ENCODE measurements at regions not wholly inside any gene's neighbourhood (a gene's known extent, or its start where the extent isn't known, plus 50 kb on each side); places are given as distances from the start of the nearest gene placed in this dataset.

DNA sequence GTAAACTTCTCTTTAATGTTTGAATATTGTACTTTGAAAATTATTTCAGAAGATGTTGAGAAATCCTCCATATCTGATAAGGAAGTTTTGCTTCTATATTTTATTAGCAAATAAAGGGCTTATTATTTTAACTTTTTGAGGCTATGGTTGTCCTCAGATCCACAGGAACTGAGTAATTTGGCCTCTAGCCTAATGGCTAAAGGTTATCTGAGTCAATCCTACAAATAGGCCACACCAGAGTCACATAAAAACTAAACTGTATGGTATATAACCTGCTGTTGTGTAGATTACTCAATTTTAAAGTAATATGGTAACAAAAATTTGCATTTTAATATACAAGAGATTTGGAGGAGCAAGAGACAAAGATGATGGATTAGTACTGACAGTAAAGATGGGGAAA, 549.2 kb upstream of the GRAMD2B start:
- no peaks in the 10 kb centered on the region for H3K9me3 ChIP-seq (replicated peaks; ENCODE audit: control insufficient read depth, insufficient read depth, low read length)
- intact Hi-C loops (cut with micrococcal nuclease; ENCODE audit: unreplicated experiment) (no loop called here), in situ Hi-C loops (cut with MboI) (no loop called here)
- H3K36me3 ChIP-seq (ENCODE audit: control insufficient read depth in 2 of 2, insufficient read depth in 2 of 2, low read length in 1 of 2) = no peaks in the 10 kb centered on the region
- no peak overlapping the region for H2AFZ ChIP-seq (ENCODE audit: control insufficient read depth, low read depth, low read length)
- no peaks in the 10 kb centered on the region for H4K20me1 ChIP-seq (ENCODE audit: control insufficient read depth, insufficient read depth)
- no peak overlapping the region for H3K9ac ChIP-seq (ENCODE audit: control insufficient read depth, insufficient read depth, low read length)
- RAD21 ChIA-PET (ENCODE audit: unreplicated experiment) = no interaction called here
- H3K4me1 ChIP-seq (ENCODE audit: control insufficient read depth, insufficient read depth, low read length) = no peaks in the 10 kb centered on the region
- no peak overlapping the region for H3K4me3 ChIP-seq
- CTCF ChIA-PET = no interaction called here
- POLR2A ChIA-PET = no interaction called here
- ATAC-seq (no peak), FAIRE-seq (no peak), DNase-seq (ENCODE audit: low read depth, low spot score) (no peak)
- no peaks in the 10 kb centered on the region for H3K27me3 ChIP-seq (replicated peaks in 1 of 2; ENCODE audit: control insufficient read depth in 2 of 2, insufficient read depth in 2 of 2, low read length in 1 of 2)
- H3K4me2 ChIP-seq (ENCODE audit: control insufficient read depth, insufficient read depth) = no peak overlapping the region
- SMC1A ChIA-PET (ENCODE audit: uncharacterized antibody, unreplicated experiment) = no interaction called here
- no TSS peak for BruUV-seq (replicated peaks)
- H3K27ac ChIP-seq (ENCODE audit: control insufficient read depth, insufficient read depth) = no peak overlapping the region
- no peaks in the 10 kb centered on the region for H3K79me2 ChIP-seq (ENCODE audit: control insufficient read depth, insufficient read depth, low read length)
- no peak for TF ChIP-seq RCOR1 (conservative IDR thresholded peaks at IDR 0.05; ENCODE audit: low read depth, low read length)

DNA sequence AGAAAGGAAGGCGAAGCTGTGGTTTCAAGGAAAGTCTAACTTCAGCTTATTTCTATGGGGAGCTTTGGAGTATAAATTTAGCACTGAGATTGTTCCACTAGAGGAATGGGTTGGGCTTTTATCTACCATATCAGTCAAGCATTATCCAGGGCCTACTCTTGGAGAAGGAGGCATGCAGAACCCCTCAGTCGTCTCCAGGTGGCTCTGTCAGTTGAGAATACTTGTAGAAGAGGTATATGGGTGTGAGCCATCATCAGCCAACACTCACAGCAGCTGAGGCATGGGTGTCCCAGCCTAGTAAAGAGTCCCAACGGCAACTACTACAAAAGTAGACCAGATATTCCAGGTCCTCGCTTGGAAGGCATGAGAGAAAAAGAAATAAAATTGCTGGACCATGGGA, 548.5 kb upstream of the GRAMD2B start:
- no peaks in the 10 kb centered on the region for H3K9me3 ChIP-seq (replicated peaks; ENCODE audit: control insufficient read depth, insufficient read depth, low read length)
- H3K9ac ChIP-seq (ENCODE audit: control insufficient read depth, insufficient read depth, low read length) = no peak overlapping the region
- DNase-seq (ENCODE audit: low read depth, low spot score) (no peak), FAIRE-seq (no peak), ATAC-seq (no peak)
- H2AFZ ChIP-seq (ENCODE audit: control insufficient read depth, low read depth, low read length) = no peak overlapping the region
- no peaks in the 10 kb centered on the region for H3K4me1 ChIP-seq (ENCODE audit: control insufficient read depth, insufficient read depth, low read length)
- RAD21 ChIA-PET (ENCODE audit: unreplicated experiment) = no interaction called here
- WGBS (ENCODE audit: insufficient coverage, insufficient replicate concordance, low lambda C conversion rate, missing lambda C conversion rate) = 0% methylated on average over 4 of the region's 4 CpGs
- no peak for TF ChIP-seq EP300 (IDR thresholded peaks at IDR 0.05; ENCODE audit: borderline replicate concordance in 1 of 2, control insufficient read depth in 1 of 2, low read depth in 2 of 2, low read length in 2 of 2)
- TF ChIP-seq, protein P1, sequence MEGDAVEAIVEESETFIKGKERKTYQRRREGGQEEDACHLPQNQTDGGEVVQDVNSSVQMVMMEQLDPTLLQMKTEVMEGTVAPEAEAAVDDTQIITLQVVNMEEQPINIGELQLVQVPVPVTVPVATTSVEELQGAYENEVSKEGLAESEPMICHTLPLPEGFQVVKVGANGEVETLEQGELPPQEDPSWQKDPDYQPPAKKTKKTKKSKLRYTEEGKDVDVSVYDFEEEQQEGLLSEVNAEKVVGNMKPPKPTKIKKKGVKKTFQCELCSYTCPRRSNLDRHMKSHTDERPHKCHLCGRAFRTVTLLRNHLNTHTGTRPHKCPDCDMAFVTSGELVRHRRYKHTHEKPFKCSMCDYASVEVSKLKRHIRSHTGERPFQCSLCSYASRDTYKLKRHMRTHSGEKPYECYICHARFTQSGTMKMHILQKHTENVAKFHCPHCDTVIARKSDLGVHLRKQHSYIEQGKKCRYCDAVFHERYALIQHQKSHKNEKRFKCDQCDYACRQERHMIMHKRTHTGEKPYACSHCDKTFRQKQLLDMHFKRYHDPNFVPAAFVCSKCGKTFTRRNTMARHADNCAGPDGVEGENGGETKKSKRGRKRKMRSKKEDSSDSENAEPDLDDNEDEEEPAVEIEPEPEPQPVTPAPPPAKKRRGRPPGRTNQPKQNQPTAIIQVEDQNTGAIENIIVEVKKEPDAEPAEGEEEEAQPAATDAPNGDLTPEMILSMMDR (IDR thresholded peaks at IDR 0.05 in 2 of 3, conservative IDR thresholded peaks at IDR 0.05 in 1 of 3; ENCODE audit: control insufficient read depth in 2 of 3, extremely low read depth in 1 of 3, insufficient read depth in 1 of 3, low read depth in 3 of 3, low read length in 3 of 3) = peak in 1 of 3 experiments; percentile 6; a peak in 1 of 6 replicates
- TF ChIP-seq GABPA (IDR thresholded peaks at IDR 0.05; ENCODE audit: low read depth) = no peak
- TF ChIP-seq SMAD5 (IDR thresholded peaks at IDR 0.05; ENCODE audit: low read depth) = no peak
- TF ChIP-seq BMI1 (IDR thresholded peaks at IDR 0.05; ENCODE audit: borderline replicate concordance) = no peak
- TF ChIP-seq ZNF384 (IDR thresholded peaks at IDR 0.05; ENCODE audit: borderline replicate concordance, low read depth, low read length) = no peak
- H3K4me3 ChIP-seq = no peak overlapping the region
- no peaks in the 10 kb centered on the region for H3K79me2 ChIP-seq (ENCODE audit: control insufficient read depth, insufficient read depth, low read length)
- H3K27me3 ChIP-seq (replicated peaks in 1 of 2; ENCODE audit: control insufficient read depth in 2 of 2, insufficient read depth in 2 of 2, low read length in 1 of 2) = no peaks in the 10 kb centered on the region
- no peak overlapping the region for H3K4me2 ChIP-seq (ENCODE audit: control insufficient read depth, insufficient read depth)
- SMC1A ChIA-PET (ENCODE audit: uncharacterized antibody, unreplicated experiment) = no interaction called here
- no peaks in the 10 kb centered on the region for H3K36me3 ChIP-seq (ENCODE audit: control insufficient read depth in 2 of 2, insufficient read depth in 2 of 2, low read length in 1 of 2)
- H3K27ac ChIP-seq (ENCODE audit: control insufficient read depth, insufficient read depth) = no peak overlapping the region
- POLR2A ChIA-PET = no interaction called here
- CTCF ChIA-PET = no interaction called here
- no peaks in the 10 kb centered on the region for H4K20me1 ChIP-seq (ENCODE audit: control insufficient read depth, insufficient read depth)
- intact Hi-C loops (cut with micrococcal nuclease; ENCODE audit: unreplicated experiment) (no loop called here), in situ Hi-C loops (cut with MboI) (no loop called here)
- BruUV-seq (replicated peaks) = no TSS peak

Measured in GM12878 (cell line).